ENCODE measurements at regions not wholly inside any gene's neighbourhood (a gene's known extent, or its start where the extent isn't known, plus 50 kb on each side); places are given as distances from the start of the nearest gene placed in this dataset.

DNA sequence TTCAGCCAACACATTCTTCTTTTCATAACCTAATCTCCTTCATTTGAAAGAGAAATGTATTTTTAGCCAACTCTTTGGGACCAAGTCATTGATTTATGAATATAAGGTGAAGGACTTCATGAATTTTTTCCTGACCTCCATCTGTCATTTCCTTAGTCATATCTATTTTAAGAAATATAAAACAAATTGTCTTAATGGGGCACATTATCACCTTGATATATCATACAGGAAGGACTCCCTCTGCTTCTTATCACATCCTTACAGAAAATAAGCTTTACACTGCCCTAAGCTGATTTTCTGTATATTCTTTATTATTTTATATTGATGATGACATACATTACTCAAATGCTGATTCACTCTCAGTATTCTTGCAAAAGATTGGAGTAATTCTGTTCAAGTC is 1076.2 kb downstream of the TDRD15 start:
- Histone ChIP-seq H3K9ac (ENCODE audit: low read length) (no peak overlapping the region), H3K27ac (ENCODE audit: low read depth, low read length) (no peak overlapping the region), H3K4me3 (replicated peaks in 1 of 2; ENCODE audit: low read depth in 1 of 2, low read length in 2 of 2) (no peak overlapping the region), H3K36me3 (ENCODE audit: control insufficient read depth in 1 of 2, insufficient read depth in 2 of 2, low read length in 2 of 2) (no peaks in the 10 kb centered on the region), H3K79me2 (ENCODE audit: insufficient read depth, low read length) (no peaks in the 10 kb centered on the region), H3K4me1 (ENCODE audit: control insufficient read depth in 1 of 2, insufficient read depth in 2 of 2, low read length in 2 of 2) (no peaks in the 10 kb centered on the region), H3K4me2 (ENCODE audit: low read length) (no peak overlapping the region), H4K20me1 (ENCODE audit: insufficient read depth) (no peaks in the 10 kb centered on the region), H3K9me2 (ENCODE audit: insufficient read depth) (no peaks in the 10 kb centered on the region), H3K27me3 (ENCODE audit: insufficient read depth, low read length) (no peaks in the 10 kb centered on the region), H2AFZ (ENCODE audit: low read depth, low read length, poor library complexity, severe bottlenecking) (no peak overlapping the region), H3K9me3 (ENCODE audit: control insufficient read depth in 1 of 2, insufficient read depth in 1 of 2, low read depth in 1 of 2, low read length in 2 of 2) (peaks cover 0 to 13% of the 10 kb centered on the region in 2 experiments; a peak in 3 of 4 replicates)
- intact Hi-C loops (cut with micrococcal nuclease): no loop called here
- TF ChIP-seq CEBPB (IDR thresholded peaks at IDR 0.05; ENCODE audit: low read depth): no peak
- TF ChIP-seq, protein P1, sequence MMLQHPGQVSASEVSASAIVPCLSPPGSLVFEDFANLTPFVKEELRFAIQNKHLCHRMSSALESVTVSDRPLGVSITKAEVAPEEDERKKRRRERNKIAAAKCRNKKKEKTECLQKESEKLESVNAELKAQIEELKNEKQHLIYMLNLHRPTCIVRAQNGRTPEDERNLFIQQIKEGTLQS (IDR thresholded peaks at IDR 0.05): no peak
- no peak for TF ChIP-seq POLR2AphosphoS5 (IDR thresholded peaks at IDR 0.05; ENCODE audit: low read depth, low read length)
- no peak for TF ChIP-seq CBX3 (IDR thresholded peaks at IDR 0.05; ENCODE audit: low read depth)
- TF ChIP-seq ZNF274 (IDR thresholded peaks at IDR 0.05; ENCODE audit: low read depth, low read length): no peak
- no peak for TF ChIP-seq EGR1 (IDR thresholded peaks at IDR 0.05; ENCODE audit: low read depth)
- TF ChIP-seq JUND (IDR thresholded peaks at IDR 0.05): no peak
- TF ChIP-seq ZFX (IDR thresholded peaks at IDR 0.05): no peak
- TF ChIP-seq, protein P2, sequence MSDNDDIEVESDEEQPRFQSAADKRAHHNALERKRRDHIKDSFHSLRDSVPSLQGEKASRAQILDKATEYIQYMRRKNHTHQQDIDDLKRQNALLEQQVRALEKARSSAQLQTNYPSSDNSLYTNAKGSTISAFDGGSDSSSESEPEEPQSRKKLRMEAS (IDR thresholded peaks at IDR 0.05): no peak
- TF ChIP-seq SIN3A (IDR thresholded peaks at IDR 0.05; ENCODE audit: low read depth): no peak
- TF ChIP-seq, protein P3, sequence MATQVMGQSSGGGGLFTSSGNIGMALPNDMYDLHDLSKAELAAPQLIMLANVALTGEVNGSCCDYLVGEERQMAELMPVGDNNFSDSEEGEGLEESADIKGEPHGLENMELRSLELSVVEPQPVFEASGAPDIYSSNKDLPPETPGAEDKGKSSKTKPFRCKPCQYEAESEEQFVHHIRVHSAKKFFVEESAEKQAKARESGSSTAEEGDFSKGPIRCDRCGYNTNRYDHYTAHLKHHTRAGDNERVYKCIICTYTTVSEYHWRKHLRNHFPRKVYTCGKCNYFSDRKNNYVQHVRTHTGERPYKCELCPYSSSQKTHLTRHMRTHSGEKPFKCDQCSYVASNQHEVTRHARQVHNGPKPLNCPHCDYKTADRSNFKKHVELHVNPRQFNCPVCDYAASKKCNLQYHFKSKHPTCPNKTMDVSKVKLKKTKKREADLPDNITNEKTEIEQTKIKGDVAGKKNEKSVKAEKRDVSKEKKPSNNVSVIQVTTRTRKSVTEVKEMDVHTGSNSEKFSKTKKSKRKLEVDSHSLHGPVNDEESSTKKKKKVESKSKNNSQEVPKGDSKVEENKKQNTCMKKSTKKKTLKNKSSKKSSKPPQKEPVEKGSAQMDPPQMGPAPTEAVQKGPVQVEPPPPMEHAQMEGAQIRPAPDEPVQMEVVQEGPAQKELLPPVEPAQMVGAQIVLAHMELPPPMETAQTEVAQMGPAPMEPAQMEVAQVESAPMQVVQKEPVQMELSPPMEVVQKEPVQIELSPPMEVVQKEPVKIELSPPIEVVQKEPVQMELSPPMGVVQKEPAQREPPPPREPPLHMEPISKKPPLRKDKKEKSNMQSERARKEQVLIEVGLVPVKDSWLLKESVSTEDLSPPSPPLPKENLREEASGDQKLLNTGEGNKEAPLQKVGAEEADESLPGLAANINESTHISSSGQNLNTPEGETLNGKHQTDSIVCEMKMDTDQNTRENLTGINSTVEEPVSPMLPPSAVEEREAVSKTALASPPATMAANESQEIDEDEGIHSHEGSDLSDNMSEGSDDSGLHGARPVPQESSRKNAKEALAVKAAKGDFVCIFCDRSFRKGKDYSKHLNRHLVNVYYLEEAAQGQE (IDR thresholded peaks at IDR 0.05; ENCODE audit: low read depth): no peak
- no peak for TF ChIP-seq POLR2A (IDR thresholded peaks at IDR 0.05; ENCODE audit: borderline replicate concordance, extremely low read depth, insufficient read depth, insufficient read length)
- no peak for TF ChIP-seq EZH2 (IDR thresholded peaks at IDR 0.05)
- TF ChIP-seq ELF1 (IDR thresholded peaks at IDR 0.05; ENCODE audit: borderline replicate concordance, low read depth): no peak
- no peak for TF ChIP-seq YY1 (IDR thresholded peaks at IDR 0.05; ENCODE audit: extremely low read depth, insufficient replicate concordance, low read depth, low read length)
- no peak for TF ChIP-seq EZH2phosphoT487 (IDR thresholded peaks at IDR 0.05; ENCODE audit: borderline replicate concordance)
- TF ChIP-seq SP1 (IDR thresholded peaks at IDR 0.05; ENCODE audit: low read depth): no peak
- TF ChIP-seq, protein P4, sequence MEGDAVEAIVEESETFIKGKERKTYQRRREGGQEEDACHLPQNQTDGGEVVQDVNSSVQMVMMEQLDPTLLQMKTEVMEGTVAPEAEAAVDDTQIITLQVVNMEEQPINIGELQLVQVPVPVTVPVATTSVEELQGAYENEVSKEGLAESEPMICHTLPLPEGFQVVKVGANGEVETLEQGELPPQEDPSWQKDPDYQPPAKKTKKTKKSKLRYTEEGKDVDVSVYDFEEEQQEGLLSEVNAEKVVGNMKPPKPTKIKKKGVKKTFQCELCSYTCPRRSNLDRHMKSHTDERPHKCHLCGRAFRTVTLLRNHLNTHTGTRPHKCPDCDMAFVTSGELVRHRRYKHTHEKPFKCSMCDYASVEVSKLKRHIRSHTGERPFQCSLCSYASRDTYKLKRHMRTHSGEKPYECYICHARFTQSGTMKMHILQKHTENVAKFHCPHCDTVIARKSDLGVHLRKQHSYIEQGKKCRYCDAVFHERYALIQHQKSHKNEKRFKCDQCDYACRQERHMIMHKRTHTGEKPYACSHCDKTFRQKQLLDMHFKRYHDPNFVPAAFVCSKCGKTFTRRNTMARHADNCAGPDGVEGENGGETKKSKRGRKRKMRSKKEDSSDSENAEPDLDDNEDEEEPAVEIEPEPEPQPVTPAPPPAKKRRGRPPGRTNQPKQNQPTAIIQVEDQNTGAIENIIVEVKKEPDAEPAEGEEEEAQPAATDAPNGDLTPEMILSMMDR (IDR thresholded peaks at IDR 0.05 in 2 of 3, conservative IDR thresholded peaks at IDR 0.05 in 1 of 3; ENCODE audit: borderline replicate concordance in 1 of 3, insufficient read depth in 1 of 3, low read depth in 2 of 3, low read length in 2 of 3): no peak
- TF ChIP-seq FOSL1 (IDR thresholded peaks at IDR 0.05; ENCODE audit: low read depth): no peak
- no peak for TF ChIP-seq TCF7L2 (IDR thresholded peaks at IDR 0.05; ENCODE audit: borderline replicate concordance, extremely low read depth, insufficient read depth, insufficient read length)
- DNase-seq (ENCODE audit: low read depth, low spot score) (no peak), ATAC-seq (no peak)
- CTCF ChIA-PET: no interaction called here
- no TSS peak for BruUV-seq (replicated peaks)
- POLR2A ChIA-PET: no interaction called here
- RAD21 ChIA-PET (ENCODE audit: low non-redundant PET in 1 of 2, low total read pairs in 2 of 2, uncharacterized antibody in 2 of 2, unreplicated experiment in 2 of 2): no interaction called here
